ENCODE measurements at regions not wholly inside any gene's neighbourhood (a gene's known extent, or its start where the extent isn't known, plus 50 kb on each side); places are given as distances from the start of the nearest gene placed in this dataset.

DNA sequence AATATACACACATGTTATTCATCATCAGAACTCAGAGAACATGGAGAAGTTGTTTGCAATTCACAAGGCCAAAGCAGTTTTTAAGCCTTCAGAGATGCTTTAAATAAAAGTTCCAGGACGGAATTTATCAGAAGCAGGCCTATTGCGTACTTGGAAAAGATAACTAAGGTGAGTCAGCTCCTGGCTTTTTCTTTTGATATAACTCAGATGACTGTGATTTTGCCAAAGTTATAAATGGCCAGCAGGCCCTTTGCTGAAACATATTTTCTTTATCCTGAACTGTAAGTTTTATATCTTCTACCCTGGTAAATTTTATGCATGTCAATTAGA, 55.0 kb upstream of the PLCB1 start:
- TF ChIP-seq, protein P1, sequence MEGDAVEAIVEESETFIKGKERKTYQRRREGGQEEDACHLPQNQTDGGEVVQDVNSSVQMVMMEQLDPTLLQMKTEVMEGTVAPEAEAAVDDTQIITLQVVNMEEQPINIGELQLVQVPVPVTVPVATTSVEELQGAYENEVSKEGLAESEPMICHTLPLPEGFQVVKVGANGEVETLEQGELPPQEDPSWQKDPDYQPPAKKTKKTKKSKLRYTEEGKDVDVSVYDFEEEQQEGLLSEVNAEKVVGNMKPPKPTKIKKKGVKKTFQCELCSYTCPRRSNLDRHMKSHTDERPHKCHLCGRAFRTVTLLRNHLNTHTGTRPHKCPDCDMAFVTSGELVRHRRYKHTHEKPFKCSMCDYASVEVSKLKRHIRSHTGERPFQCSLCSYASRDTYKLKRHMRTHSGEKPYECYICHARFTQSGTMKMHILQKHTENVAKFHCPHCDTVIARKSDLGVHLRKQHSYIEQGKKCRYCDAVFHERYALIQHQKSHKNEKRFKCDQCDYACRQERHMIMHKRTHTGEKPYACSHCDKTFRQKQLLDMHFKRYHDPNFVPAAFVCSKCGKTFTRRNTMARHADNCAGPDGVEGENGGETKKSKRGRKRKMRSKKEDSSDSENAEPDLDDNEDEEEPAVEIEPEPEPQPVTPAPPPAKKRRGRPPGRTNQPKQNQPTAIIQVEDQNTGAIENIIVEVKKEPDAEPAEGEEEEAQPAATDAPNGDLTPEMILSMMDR (IDR thresholded peaks at IDR 0.05 in 2 of 3, conservative IDR thresholded peaks at IDR 0.05 in 1 of 3; ENCODE audit: borderline replicate concordance in 1 of 3, insufficient read depth in 1 of 3, low read depth in 2 of 3, low read length in 2 of 3): no peak
- TF ChIP-seq ZFX (IDR thresholded peaks at IDR 0.05): no peak
- TF ChIP-seq CEBPB (IDR thresholded peaks at IDR 0.05; ENCODE audit: low read depth): no peak
- TF ChIP-seq POLR2AphosphoS5 (IDR thresholded peaks at IDR 0.05; ENCODE audit: low read depth, low read length): no peak
- no peak for TF ChIP-seq EZH2 (IDR thresholded peaks at IDR 0.05)
- TF ChIP-seq POLR2A (IDR thresholded peaks at IDR 0.05; ENCODE audit: borderline replicate concordance, extremely low read depth, insufficient read depth, insufficient read length): no peak

Data from HCT116 (cell line).